NCI-H1417 treated with DMSO at 0.1 percent for 48 hours (cell line): ENCODE measurements at regions not wholly inside any gene's neighbourhood (a gene's known extent, or its start where the extent isn't known, plus 50 kb on each side); places are given as distances from the start of the nearest gene placed in this dataset.
"Not testable (repeated sequence)": the region's sequence is repeated elsewhere in the genome, so short reads cannot be mapped to it uniquely, and the experiment has no call there.

Experiments used
- DNase-seq: peaks from one replicate; lab custom pipeline; 2025; lab: John Stamatoyannopoulos, UW

DNA sequence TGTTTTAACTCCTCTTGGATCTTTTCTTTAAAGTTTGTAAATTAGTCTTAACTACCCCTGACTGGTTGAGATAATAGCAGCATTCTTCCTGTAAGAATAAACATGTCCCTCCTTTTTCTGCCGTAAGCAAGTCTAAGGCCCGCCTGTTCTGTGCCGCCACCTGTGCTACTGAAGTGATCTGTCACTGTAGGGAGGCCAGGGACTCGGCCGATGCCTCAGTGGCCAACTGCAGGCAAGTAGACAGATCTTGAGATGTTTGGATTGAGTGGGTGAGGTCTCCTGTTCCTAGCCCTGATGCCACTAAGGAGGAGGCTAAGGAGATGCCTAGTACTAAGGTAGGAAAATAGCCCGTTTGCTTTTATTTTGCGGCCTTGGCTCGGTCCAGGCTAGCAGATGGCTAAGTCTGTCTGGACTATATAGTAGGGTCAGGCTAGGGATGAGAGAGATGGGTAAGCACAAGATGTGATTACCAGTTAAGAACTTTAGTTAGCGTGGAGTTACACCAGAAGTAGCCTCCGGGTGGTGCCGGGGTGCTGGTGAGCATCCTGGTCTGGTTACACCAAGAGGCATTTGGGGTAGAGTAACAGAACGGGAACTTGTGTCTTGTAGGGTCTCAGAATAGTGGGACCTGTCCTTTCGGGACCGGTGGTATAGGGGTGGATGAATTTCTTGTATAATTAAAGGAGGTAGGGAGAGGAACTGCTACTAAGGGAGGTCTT lies 584.2 kb downstream of the SUCLG1 start:
- DNase-seq: no peak

DNA sequence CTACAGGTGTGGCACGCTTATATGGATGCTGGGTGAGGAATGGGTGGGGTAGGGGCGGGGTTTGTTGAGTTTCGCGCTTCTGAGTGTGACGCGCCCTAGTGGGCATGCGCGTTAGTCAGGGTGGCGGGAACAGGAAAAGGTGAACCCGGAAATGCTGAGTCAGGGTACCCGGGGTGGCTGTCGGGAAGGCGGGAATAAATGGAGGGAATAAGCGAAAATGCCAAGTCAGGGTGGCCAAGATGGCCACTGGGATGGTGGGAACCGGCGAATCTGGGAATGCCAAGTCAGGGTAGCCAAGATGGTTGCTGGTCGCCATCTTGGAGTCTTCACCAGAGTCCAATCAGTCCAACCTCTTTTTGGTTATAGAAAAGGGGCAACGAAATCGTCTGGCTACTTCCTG lies 585.0 kb downstream of the SUCLG1 start:
- no peak for DNase-seq

DNA sequence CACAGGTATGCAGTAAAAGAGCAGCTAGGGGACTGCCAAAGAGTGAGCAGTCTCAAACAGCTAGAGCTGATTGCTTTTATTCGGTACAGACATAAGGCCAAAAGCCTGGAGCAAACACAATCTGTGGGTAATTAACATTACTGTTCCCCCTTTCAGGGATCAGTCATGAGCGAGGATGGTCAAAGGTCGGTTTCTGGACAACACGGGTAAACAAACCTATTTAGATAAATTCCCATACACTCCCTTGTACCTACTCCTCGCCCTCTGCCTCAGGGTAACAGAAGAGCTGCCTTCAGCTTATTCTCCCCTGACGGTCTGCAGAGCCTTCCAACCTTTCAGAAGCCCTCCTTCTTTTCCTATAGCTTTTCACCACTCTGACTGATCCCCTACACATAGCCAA lies 586.0 kb downstream of the SUCLG1 start:
- no peak for DNase-seq

DNA sequence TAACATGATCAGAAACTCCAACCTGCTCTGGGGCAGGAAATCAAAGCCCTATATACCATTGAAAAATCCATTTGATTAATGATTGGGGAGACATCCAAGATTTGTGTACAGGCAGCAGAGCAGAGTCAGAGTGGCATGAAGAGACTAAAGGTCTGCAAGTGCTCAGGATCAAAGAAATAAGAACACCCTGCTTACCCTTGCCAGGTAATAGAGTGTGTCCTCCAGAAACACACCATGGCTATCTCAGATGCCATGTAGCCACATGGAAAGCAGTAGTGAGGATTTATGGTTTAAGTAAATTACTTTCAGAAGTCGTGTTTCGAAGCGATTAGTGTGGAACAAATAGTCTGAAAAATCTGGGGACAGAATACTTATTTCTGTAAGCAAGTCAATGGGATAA lies 592.9 kb downstream of the SUCLG1 start:
- DNase-seq: no peak

DNA sequence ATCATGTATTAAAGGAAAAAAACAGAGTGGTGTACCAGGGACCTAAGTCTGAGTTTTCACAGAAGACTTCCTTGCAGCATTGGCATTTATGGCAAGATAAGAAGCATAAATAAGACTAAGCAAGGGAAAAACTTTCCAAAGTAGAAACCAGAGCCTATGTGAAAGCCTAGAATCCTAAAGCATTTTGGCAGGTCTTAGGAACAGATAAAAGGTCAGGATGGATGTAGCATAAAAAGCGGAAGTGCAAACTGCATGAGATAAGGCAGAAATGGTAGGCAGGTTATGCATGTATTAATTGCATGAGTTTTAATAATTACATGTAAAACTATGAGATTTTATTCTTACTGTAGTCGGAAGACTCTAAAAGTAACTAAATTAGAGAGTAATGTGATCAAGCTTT lies 596.5 kb downstream of the SUCLG1 start:
- DNase-seq: no peak

DNA sequence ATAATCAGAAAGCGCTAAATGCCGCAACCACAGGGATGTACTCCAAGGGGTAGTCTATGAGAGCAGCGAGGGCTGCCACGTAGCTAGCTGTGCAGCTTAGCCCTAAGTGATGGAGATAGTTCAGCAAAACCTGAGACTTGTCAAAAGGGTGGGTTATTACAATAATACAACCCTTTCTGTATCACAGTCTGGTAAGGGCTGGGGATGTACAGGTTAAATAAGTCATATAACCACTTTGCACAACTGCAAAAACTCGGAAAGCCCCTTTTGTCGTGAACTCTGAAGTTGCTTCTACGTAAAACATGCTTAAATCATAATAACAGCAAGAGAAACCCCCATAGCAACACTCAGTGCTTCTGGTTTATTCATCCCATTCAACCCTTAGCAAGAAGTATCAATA lies 598.8 kb downstream of the SUCLG1 start:
- DNase-seq: no peak

- no peak for DNase-seq
Measured at GRCh38 chr2:83859553-83859952, 599.5 kb downstream of the SUCLG1 start.

GRCh38 chr2:83851066-83851465 lies 608.0 kb downstream of the SUCLG1 start:
- no peak for DNase-seq

- DNase-seq: no peak
Measured at GRCh38 chr2:83850071-83850725, 608.9 kb downstream of the SUCLG1 start.

DNA sequence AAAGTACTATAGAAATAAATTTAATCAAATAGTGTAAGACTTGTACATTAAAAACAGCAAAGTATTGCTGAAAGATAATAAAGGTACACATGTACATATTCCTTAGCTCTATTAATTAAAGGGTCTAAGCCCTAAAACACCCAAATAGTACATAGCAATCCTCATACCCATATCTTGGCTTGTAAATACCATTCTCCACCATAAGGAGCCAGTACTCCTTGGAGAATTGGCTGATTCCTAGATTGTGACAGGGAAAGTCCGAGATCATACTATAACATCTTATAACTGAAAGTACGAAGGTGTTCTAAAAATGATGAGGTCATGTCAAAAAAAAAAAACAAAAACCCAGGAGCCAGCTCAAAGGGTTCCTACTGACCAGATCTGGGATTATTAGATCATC lies 614.6 kb downstream of the SUCLG1 start:
- no peak for DNase-seq

- DNase-seq: no peak
Measured at GRCh38 chr2:83842421-83842820, 616.7 kb downstream of the SUCLG1 start.

GRCh38 chr2:83837823-83838222 lies 621.3 kb downstream of the SUCLG1 start:
- no peak for DNase-seq

DNA sequence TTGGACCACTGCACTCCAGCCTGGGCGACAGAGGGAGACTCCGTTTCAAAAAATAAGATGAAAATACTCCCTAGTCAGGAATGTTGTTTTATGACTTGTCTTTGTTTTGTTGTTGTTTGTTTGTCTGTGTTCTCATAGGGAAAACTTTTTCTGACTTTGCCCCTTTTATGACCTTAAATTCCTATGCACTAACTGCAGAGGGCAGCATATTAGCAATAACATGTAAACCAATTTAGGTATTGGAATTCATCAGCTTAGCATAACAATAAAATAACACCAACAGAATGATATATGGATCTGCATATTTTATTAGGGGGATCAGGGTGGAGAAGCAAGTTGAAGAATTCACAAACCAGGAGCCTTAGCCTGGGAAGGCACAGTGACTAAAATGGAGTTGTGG lies 631.5 kb downstream of the SUCLG1 start:
- no peak for DNase-seq

- no peak for DNase-seq
Measured at GRCh38 chr2:83826577-83826976, 632.5 kb downstream of the SUCLG1 start.

DNA sequence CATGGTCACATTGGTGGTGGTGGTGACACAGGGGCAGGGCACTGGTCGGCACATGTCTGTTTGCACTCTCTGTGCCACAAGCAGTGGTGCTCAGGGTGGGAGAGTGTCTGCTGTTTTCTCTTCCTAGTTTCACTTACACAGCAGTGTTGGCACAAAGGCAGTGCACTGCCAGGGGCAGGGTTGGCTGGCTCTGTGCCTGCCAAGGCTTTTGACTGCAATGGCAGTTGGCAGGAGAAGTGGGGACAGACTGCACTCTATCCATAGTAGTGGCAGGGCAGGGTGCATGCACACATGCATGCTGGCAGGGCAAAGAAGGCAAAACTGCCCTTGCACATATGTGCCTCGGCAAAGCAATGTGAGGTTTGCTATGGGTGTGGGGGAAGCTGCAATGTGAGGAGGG lies 635.9 kb downstream of the SUCLG1 start:
- no peak for DNase-seq

DNA sequence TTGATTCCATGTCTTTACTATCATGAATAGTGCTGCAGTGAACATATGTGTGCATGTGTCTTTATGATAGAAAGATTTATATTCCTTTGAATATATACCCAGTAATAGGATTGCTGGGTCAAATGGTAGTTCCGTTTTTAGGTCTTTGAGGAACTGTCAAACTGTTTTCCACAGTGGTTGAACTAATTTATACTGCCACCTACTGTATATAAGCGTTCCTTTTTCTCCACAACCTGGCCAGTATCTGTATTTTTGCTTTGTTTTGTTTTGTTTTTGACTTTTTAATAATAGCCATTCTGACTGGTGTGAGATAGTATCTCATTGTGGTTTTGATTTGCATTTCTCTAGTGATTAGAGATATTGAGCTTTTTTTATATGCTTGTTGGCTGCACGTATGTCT lies 641.6 kb downstream of the SUCLG1 start:
- no peak for DNase-seq

- no peak for DNase-seq
Measured at GRCh38 chr2:83808878-83809277, 650.2 kb downstream of the SUCLG1 start.

DNA sequence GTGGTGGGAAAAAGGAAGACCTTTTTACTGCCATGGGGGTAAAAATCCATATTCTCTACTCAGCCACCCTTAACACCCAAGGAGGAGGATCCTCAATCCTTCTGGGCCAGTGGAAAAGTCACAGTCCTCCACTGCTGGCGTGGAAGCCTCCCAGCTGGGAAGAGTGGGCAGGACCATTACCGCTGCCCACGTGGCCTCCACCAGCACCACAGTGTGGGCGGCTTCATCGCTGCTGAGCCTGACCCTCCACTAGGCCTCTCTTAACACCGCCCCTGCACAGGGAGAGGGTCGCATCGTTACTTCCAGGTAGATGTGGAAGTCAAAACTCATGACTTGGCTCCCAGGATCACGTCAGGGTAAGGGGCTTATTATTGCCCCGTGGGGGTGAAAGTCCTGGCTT lies 656.5 kb downstream of the SUCLG1 start:
- no peak for DNase-seq

DNA sequence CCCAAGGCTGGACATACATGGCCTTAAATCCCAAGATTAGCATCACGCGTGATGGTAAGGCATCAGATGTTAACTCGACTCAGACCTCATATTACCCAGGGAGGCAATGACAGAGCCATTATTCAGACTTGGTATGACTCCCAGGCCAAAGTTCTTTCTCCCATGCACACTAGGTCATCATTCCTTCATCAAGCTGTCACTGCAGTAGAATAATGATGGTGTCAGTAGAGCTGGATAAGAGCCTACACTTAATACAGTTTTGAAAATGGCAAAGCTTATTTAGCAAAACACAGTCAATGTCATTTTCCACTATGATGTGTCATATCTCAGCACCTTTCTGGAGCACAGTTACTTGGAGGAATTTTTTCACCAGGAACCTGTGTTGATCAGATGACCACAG lies 663.3 kb downstream of the SUCLG1 start:
- DNase-seq: no peak

DNA sequence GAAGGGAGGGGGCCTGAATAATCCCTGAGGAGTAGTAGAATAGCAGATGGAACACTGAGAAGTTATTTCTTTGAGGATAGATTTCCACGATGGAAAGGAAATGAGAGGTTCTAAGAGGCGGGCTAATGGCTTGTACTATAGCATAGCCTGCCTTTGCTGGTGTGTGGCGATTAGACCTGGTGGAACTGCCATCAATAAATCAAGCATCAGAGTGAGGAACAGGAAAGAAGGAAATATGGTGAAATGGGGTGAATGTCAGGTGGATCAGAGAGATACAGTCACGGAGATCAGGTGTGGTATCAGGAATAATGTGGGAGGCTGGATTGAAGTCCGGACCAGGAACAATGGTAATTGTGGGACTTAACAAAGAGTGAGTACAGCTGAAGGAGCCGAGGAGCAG lies 668.6 kb downstream of the SUCLG1 start:
- DNase-seq: not testable (repeated sequence)

DNA sequence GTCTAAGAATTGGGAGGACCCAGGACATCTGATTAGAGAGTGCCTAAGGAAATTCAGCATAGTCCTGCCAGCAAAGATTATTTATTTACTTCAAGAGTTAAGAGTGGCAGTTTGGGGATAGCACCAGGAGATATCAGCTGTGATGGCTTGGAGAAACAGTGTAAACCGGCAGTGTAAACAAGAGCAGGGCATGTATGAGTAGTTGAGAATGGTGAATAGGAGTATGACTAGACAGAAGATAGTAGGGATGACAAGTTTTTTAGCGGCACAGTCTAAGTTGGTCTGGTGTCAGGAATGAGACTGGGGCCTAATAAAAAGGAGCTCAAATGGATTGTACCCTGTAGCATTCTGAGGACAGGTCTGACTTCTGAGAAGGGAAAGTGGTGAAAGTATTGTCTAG lies 669.4 kb downstream of the SUCLG1 start:
- not testable (repeated sequence) for DNase-seq

DNA sequence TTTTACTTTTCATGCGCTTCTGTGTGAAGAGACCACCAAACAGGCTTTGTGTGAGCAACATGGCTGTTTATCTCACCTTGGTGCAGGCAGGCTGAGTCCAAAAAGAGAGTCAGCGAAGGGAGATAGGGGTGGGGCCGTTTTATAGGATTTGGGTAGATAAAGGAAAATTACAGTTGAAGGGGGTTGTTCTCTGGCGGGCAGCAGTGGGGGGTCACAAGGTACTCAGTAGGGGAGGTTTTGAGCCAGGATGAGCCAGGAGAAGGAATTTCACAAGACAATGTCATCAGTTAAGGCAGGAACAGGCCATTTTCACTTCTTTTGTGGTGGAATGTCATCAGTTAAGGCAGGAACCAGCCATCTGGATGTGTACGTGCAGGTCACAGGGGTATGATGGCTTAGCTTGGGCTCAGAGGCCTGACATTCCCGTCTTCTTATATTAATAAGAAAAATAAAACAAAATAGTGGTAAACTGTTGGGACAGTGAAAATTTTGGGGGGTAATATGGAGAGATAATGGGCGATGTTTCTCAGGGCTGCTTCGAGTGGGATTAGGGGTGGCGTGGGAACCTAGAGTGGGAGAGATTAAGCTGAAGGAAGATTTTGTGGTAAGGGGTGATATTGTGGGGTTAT lies 670.0 kb downstream of the SUCLG1 start:
- not testable (repeated sequence) for DNase-seq

DNA sequence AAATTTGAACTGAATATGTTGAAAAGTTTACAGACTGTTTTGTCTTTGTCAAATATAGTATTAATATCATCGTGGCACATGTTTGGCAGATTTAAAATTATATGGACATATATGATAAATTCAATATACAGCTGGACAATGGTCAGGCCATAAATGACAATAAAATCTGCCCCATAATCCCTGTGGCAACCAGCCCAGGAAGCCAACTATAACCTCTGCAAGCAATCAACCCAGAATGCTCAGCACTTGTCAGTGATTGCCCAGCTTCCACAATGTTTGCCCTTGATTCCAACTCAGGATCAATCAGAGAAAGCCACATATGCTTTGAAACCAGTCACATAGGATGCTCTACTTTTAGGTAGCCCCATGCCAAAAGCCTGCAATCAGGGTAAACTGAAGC lies 671.9 kb downstream of the SUCLG1 start:
- no peak for DNase-seq

DNA sequence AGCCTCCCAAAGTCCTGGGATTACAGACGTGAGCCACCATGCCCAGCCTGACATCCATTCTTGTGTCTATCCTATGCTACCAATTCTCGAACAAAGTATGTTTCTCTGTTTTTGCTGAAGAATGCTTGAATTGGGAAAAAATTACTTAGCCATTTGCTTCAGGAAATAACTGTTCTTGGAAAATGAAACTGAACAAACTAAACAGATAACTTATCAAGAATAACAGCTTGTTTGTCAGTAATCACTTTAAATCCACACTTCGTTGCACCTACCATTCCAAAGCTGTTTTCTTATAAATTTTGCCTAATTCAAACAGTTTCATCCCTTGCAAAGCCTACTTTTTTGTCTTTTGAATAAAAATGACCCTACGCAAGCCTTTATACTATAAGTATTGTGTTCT lies 672.9 kb downstream of the SUCLG1 start:
- DNase-seq: no peak
